ENCODE measurements at regions not wholly inside any gene's neighbourhood (a gene's known extent, or its start where the extent isn't known, plus 50 kb on each side); places are given as distances from the start of the nearest gene placed in this dataset.

- Histone ChIP-seq H3K4me1 (ENCODE audit: insufficient read depth, low read length, poor library complexity, severe bottlenecking) (no peaks in the 10 kb centered on the region), H3K9me3 (ENCODE audit: low read length) (no peaks in the 10 kb centered on the region), H2AFZ (ENCODE audit: low read length) (no peak overlapping the region), H3K4me3 (ENCODE audit: low read depth, low read length, poor library complexity, severe bottlenecking) (no peak overlapping the region), H3K4me2 (ENCODE audit: low read length) (no peak overlapping the region), H3K36me3 (ENCODE audit: insufficient read depth, low read length) (no peaks in the 10 kb centered on the region), H3K79me2 (ENCODE audit: insufficient read depth, low read depth, low read length) (no peaks in the 10 kb centered on the region), H4K20me1 (ENCODE audit: insufficient read depth, low read length) (no peaks in the 10 kb centered on the region), H3K9me2 (ENCODE audit: insufficient read depth, low read length) (no peaks in the 10 kb centered on the region), H3K27ac (ENCODE audit: low read depth, low read length, poor library complexity, severe bottlenecking) (no peak overlapping the region)
- intact Hi-C loops (cut with micrococcal nuclease; ENCODE audit: unreplicated experiment), result no loop called here
- TF ChIP-seq CTCF (conservative IDR thresholded peaks at IDR 0.05; ENCODE audit: low read length) (no peak), EZH2phosphoT487 (IDR thresholded peaks at IDR 0.05; ENCODE audit: borderline replicate concordance, low read depth, low read length) (no peak)
- BruUV-seq (replicated peaks), result no TSS peak
- CTCF ChIA-PET (ENCODE audit: unreplicated experiment), result no interaction called here
- DNase-seq (ENCODE audit: low spot score), result no peak
- POLR2A ChIA-PET, result interaction anchor here (0.6 kb wide), 1 partner anchor 62 kb away, joined by 6 read pairs; no protein-coding TSS in a partner anchor
These were observed 494.8 kb downstream of the RIT2 start for GRCh38 chr18:42620657-42621056.

- H3K36me3 ChIP-seq (ENCODE audit: insufficient read depth, low read length), result no peaks in the 10 kb centered on the region
- intact Hi-C loops (cut with micrococcal nuclease; ENCODE audit: unreplicated experiment), result no loop called here
- no peak overlapping the region for H2AFZ ChIP-seq (ENCODE audit: low read length)
- no peak overlapping the region for H3K4me3 ChIP-seq (ENCODE audit: low read depth, low read length, poor library complexity, severe bottlenecking)
- H3K4me1 ChIP-seq (ENCODE audit: insufficient read depth, low read length, poor library complexity, severe bottlenecking), result no peaks in the 10 kb centered on the region
- no peak overlapping the region for H3K27ac ChIP-seq (ENCODE audit: low read depth, low read length, poor library complexity, severe bottlenecking)
- DNase-seq (ENCODE audit: low spot score), result no peak
- no peak overlapping the region for H3K4me2 ChIP-seq (ENCODE audit: low read length)
- no peaks in the 10 kb centered on the region for H3K9me2 ChIP-seq (ENCODE audit: insufficient read depth, low read length)
- H4K20me1 ChIP-seq (ENCODE audit: insufficient read depth, low read length), result no peaks in the 10 kb centered on the region
- ChIA-PET CTCF (ENCODE audit: unreplicated experiment) (no interaction called here), POLR2A (interaction anchor here (0.7 kb wide), 1 partner anchor 270 kb away, joined by 3 read pairs; no protein-coding TSS in a partner anchor)
- no TSS peak for BruUV-seq (replicated peaks)
- TF ChIP-seq EZH2phosphoT487 (IDR thresholded peaks at IDR 0.05; ENCODE audit: borderline replicate concordance, low read depth, low read length) (no peak), CTCF (conservative IDR thresholded peaks at IDR 0.05; ENCODE audit: low read length) (no peak)
- no peaks in the 10 kb centered on the region for H3K9me3 ChIP-seq (ENCODE audit: low read length)
- H3K79me2 ChIP-seq (ENCODE audit: insufficient read depth, low read depth, low read length), result no peaks in the 10 kb centered on the region
These were observed 491.6 kb downstream of the RIT2 start for GRCh38 chr18:42623935-42624334.

- no TSS peak for BruUV-seq (replicated peaks)
- intact Hi-C loops (cut with micrococcal nuclease; ENCODE audit: unreplicated experiment), result no loop called here
- no peak for TF ChIP-seq CTCF (conservative IDR thresholded peaks at IDR 0.05; ENCODE audit: low read length)
- TF ChIP-seq EZH2phosphoT487 (IDR thresholded peaks at IDR 0.05; ENCODE audit: borderline replicate concordance, low read depth, low read length), result no peak
- Histone ChIP-seq H3K36me3 (ENCODE audit: insufficient read depth, low read length) (no peaks in the 10 kb centered on the region), H3K79me2 (ENCODE audit: insufficient read depth, low read depth, low read length) (no peaks in the 10 kb centered on the region), H3K4me1 (ENCODE audit: insufficient read depth, low read length, poor library complexity, severe bottlenecking) (no peaks in the 10 kb centered on the region), H3K27ac (ENCODE audit: low read depth, low read length, poor library complexity, severe bottlenecking) (no peak overlapping the region), H2AFZ (ENCODE audit: low read length) (no peak overlapping the region), H3K9me3 (ENCODE audit: low read length) (no peaks in the 10 kb centered on the region), H4K20me1 (ENCODE audit: insufficient read depth, low read length) (no peaks in the 10 kb centered on the region), H3K9me2 (ENCODE audit: insufficient read depth, low read length) (no peaks in the 10 kb centered on the region), H3K4me3 (ENCODE audit: low read depth, low read length, poor library complexity, severe bottlenecking) (no peak overlapping the region), H3K4me2 (ENCODE audit: low read length) (no peak overlapping the region)
- CTCF ChIA-PET (ENCODE audit: unreplicated experiment), result no interaction called here
- POLR2A ChIA-PET, result no interaction called here
- no peak for DNase-seq (ENCODE audit: low spot score)
These were observed 482.7 kb downstream of the RIT2 start for GRCh38 chr18:42632801-42633200.
